Ovary (tissue), 7 donors: ENCODE measurements at regions not wholly inside any gene's neighbourhood (a gene's known extent, or its start where the extent isn't known, plus 50 kb on each side); places are given as distances from the start of the nearest gene placed in this dataset.

Experiments
- DNase-seq, 5 donors: peaks; one replicate each; pipeline ENCODE4 v3.0.0-alpha.2; 2019 to 2020
- H3K27ac ChIP-seq, 2 donors: fragments of 200-600 bp; one replicate each; pipeline versions ENCODE4 v1.5.1 to v1.8.0; 2019 to 2022
- H3K27me3 ChIP-seq: fragments of 200-600 bp; one replicate; pipeline ENCODE4 v1.8.0; 2022
- H3K36me3 ChIP-seq: fragments of 200-600 bp; sonication (generic); one replicate; pipeline ENCODE4 v1.5.1; 2019
- H3K4me1 ChIP-seq: one replicate; pipeline ENCODE4 v1.8.1; 2013; ENCODE audit warnings: mild to moderate bottlenecking, moderate library complexity; ENCODE audit not compliant: insufficient read depth
- H3K4me3 ChIP-seq: fragments of 200-600 bp; sonication (generic); one replicate; pipeline ENCODE4 v1.5.1; 2017
- H3K9me3 ChIP-seq, 2 donors: fragments of 200-600 bp in 1 of 2; sonication (generic) in 1 of 2; one replicate each; pipeline versions ENCODE4 v1.5.1 to v1.8.1; 2013 to 2019; ENCODE audit warnings: mild to moderate bottlenecking in 1 of 2, moderate library complexity in 1 of 2
- EP300 ChIP-seq: sonication (generic); formaldehyde crosslinking; IDR thresholded peaks from one replicate; pipeline ENCODE4 v1.6.1; 2017; ENCODE audit warnings: antibody characterized with exemption
- POLR2A ChIP-seq: fragments of 450-650 bp; IDR thresholded peaks from one replicate; pipeline ENCODE4 v1.6.1; 2017; ENCODE audit warnings: antibody characterized with exemption, mild to moderate bottlenecking, moderate library complexity
- WGBS, 3 donors: extraction: QIAGEN DNeasy Blood & Tissue Kit in 1 of 3; methylation state at CpG; one replicate each; pipeline versions ENCODE4 v1.1.5 to v1.1.7; 2013 to 2017; 5-methylcytosine and 5-hydroxymethylcytosine counted together
- intact Hi-C, 4 donors: fragments of 100-400 bp; cut with DNase I; formaldehyde crosslinking; loops; one replicate each; pipeline versions ENCODE4 v1.11.0 to v1.15.1; 2022 to 2023
- TF ChIP-seq, protein P1 (sequence below), 3 donors: fragments of 450-650 bp in 2 of 3; fragments of 200-600 bp in 1 of 3; IDR thresholded peaks; one replicate each; pipeline versions ENCODE4 v1.5.1 to v1.8.0; 2016 to 2022; ENCODE audit warnings: antibody characterized with exemption in 3 of 3, mild to moderate bottlenecking in 1 of 3
- donor health status: DM: no; HTN: no; CAD: no; lungs with moderate emphysema.
- donor health status: DM: no; HTN: no; CAD: no.
- donor health status: Bipolar disorder and iron deficiency.
- donor health status: DM: no; HTN: no; CAD: no.
- donor health status: DM: yes; HTN: yes; CAD: no.

DNA sequence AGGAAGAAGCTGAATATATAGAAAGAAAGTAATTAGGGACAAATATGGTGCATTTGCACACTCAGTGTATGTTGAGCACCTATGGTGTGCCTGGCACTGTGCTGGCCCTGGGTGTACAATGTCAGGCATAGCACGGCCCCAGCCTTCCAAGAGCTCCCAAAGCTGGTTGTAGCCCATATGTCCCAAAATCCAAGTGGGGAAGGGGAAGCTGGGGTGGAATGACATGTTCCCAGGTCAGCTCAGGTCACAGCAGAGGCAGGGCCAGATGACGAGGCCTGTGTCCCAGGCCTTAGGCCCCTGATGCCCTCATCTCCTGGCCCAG, 170.0 kb downstream of the VEGFA start:
- H3K4me3 ChIP-seq, result no peak overlapping the region
- intact Hi-C loops, result no loop called here
- no peak overlapping the region for H3K27ac ChIP-seq
- no peaks in the 10 kb centered on the region for H3K27me3 ChIP-seq
- no peaks in the 10 kb centered on the region for H3K4me1 ChIP-seq
- 94 to 97% (median 95%) methylated on average over 2 of the region's 2 CpGs for WGBS, 3 donors
- no peak for DNase-seq
- no peaks in the 10 kb centered on the region for H3K36me3 ChIP-seq
- no peak for TF ChIP-seq POLR2A
- TF ChIP-seq, protein P1, sequence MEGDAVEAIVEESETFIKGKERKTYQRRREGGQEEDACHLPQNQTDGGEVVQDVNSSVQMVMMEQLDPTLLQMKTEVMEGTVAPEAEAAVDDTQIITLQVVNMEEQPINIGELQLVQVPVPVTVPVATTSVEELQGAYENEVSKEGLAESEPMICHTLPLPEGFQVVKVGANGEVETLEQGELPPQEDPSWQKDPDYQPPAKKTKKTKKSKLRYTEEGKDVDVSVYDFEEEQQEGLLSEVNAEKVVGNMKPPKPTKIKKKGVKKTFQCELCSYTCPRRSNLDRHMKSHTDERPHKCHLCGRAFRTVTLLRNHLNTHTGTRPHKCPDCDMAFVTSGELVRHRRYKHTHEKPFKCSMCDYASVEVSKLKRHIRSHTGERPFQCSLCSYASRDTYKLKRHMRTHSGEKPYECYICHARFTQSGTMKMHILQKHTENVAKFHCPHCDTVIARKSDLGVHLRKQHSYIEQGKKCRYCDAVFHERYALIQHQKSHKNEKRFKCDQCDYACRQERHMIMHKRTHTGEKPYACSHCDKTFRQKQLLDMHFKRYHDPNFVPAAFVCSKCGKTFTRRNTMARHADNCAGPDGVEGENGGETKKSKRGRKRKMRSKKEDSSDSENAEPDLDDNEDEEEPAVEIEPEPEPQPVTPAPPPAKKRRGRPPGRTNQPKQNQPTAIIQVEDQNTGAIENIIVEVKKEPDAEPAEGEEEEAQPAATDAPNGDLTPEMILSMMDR (IDR thresholded peaks at IDR 0.05), result no peak
- TF ChIP-seq EP300, result no peak
- no peaks in the 10 kb centered on the region for H3K9me3 ChIP-seq

DNA sequence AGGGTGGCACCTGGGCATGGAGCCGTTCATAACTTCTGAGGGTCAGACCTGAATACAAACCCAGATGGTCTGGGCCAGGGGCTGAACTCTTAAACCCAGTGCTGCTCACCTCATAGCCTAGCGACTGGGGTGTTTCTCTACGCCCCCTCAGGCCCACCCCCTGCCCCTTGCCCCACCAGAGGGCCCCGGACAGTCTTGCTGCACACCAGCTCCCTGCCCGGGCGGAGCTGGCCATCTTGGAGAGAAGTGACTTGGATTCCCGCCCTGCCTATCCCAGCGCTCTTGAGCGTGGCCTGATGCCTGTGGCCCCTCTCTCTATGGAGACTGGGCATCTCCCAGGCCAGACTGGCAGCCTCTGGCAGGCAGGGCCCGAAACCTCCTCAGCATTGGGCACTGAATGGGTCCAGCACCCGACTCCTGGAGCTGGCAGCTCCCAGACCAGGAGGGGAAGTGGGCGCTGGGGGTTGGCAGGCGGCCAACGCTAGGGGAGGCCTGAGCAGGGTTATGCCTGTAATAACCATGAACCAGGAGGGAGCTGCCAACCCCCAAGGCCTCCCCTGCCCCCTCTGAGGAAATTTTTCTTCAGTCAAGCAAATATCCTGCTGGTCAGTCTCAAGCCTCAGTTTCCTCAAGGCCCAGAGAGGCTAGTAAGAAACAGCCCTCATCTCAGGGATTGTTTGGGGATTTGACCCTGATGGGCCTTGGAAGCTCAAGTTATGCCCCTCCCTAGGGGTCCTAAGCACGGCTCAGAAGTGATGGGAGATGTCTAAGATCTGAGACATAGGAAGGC, 169.5 kb downstream of the VEGFA start:
- no peaks in the 10 kb centered on the region for H3K4me1 ChIP-seq
- H3K36me3 ChIP-seq, result no peaks in the 10 kb centered on the region
- H3K27ac ChIP-seq, result no peak overlapping the region
- intact Hi-C loops, result no loop called here
- 86 to 89% (median 87%) methylated on average over 15 of the region's 15 CpGs for WGBS, 3 donors
- H3K9me3 ChIP-seq, result no peaks in the 10 kb centered on the region
- no peak overlapping the region for H3K4me3 ChIP-seq
- TF ChIP-seq EP300 (no peak), POLR2A (no peak)
- TF ChIP-seq, protein P1 (IDR thresholded peaks at IDR 0.05), result no peak
- DNase-seq, result peak in 2 of 5 donors; percentile 4 to 30
- H3K27me3 ChIP-seq, result no peaks in the 10 kb centered on the region

DNA sequence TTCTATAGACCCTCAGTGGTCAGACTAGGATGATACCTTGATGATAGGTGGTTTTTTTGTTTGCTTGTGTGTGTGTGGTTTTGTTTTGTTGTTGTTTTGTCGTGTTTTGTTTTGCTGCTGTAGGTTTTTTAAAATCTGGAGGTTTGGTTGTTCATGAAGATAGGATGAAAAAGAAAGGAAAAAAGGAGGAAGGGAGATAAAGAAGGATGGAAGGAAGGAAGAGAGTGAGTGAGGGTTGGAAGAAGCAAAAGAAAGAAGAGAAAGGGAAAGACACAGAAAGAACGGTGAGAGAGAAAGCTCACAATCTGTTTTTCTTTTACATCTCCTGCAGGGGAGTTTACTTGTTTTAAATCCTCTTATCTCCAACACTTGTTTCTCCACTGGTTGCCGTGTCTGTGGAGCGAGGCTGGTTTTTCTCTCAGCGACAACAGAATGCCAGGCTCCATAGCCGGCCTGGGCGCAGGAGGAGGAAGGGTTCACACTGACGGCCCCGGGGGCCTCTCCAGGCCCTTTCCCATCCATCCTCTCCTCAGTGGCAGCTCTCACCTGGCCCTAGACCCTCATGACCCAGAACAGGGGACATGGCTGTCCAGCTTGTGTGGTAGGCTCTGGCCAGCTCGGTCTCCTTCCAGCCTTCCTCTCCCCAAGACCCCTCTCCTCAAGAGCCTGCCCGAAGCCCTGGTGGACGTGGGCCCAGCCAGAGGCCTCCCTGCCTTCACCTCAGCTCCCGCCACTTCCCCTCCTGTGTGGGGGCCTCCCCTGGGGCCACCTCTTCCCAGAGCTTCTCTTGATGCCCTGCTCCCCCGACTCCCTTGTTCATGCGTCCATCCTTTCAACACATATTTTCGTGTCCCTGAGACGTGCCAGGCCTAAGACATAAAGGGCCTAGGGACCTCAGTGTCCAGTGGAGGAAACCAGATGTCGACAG, 168.4 kb downstream of the VEGFA start:
- Histone ChIP-seq H3K4me1 (no peaks in the 10 kb centered on the region), H3K9me3 (no peaks in the 10 kb centered on the region), H3K27me3 (no peaks in the 10 kb centered on the region), H3K27ac (no peak overlapping the region), H3K36me3 (no peaks in the 10 kb centered on the region), H3K4me3 (no peak overlapping the region)
- DNase-seq, result peak in 2 of 5 donors; percentile 2 to 25
- intact Hi-C loops, result no loop called here
- 69 to 76% (median 71%) methylated on average over 18 of the region's 18 CpGs for WGBS, 3 donors
- TF ChIP-seq EP300 (no peak), POLR2A (no peak)
- TF ChIP-seq, protein P1 (IDR thresholded peaks at IDR 0.05), result no peak

DNA sequence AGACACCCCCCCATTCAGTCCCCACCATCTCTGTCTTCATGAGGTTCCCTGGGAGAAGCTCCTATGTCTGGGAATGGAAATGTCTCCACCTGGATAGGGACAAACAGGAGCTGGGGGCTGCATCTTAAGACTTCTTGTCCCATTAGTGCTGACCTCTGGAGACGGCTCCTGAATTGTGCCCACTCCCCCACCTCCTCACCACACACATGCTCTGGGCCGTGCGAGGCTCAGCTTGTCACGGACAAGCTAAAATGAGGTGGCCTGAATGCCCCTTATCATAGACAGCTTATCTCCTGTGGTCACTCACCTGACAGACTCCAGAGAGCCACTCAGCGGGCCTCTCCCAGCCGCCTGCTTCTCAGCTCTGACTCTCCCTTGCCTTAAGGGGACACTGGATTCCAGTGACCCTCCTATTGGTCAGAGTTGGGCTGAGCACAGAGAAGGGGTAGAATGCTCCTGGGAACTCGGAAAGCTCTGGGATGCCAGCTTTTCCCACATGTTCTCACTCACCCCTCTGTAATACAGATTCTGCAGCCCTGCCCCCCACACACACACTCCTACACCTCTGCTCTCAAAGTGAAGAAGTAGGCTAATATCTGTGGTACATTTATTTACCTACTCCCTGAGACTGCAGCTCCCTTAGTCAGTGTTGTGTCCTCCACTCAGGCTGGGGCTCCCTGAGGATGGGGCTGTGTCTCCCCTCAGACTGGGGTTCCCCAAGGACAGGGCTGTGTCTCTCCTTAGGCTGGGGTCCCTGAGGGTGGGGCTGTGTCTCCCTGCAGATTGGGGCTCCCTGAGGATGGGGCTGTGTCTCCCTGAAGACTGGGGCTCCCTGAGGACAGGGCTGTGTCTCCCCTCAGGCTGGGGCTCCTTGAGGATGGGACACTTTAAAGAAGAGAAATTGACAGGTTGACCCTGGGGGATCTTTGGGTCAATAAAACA, 167.5 kb downstream of the VEGFA start:
- intact Hi-C loops, result no loop called here
- H3K36me3 ChIP-seq, result no peaks in the 10 kb centered on the region
- DNase-seq, result peak in 1 of 5 donors; percentile 13
- peaks cover 1% of the 10 kb centered on the region for H3K4me1 ChIP-seq
- no peak overlapping the region for H3K4me3 ChIP-seq
- no peaks in the 10 kb centered on the region for H3K27me3 ChIP-seq
- TF ChIP-seq, protein P1 (IDR thresholded peaks at IDR 0.05), result no peak
- TF ChIP-seq EP300 (no peak), POLR2A (no peak)
- no peaks in the 10 kb centered on the region for H3K9me3 ChIP-seq
- 77 to 88% (median 87%) methylated on average over 7 of the region's 7 CpGs for WGBS, 3 donors
- H3K27ac ChIP-seq, result no peak overlapping the region
